ENCODE measurements at regions not wholly inside any gene's neighbourhood (a gene's known extent, or its start where the extent isn't known, plus 50 kb on each side); places are given as distances from the start of the nearest gene placed in this dataset.

DNA sequence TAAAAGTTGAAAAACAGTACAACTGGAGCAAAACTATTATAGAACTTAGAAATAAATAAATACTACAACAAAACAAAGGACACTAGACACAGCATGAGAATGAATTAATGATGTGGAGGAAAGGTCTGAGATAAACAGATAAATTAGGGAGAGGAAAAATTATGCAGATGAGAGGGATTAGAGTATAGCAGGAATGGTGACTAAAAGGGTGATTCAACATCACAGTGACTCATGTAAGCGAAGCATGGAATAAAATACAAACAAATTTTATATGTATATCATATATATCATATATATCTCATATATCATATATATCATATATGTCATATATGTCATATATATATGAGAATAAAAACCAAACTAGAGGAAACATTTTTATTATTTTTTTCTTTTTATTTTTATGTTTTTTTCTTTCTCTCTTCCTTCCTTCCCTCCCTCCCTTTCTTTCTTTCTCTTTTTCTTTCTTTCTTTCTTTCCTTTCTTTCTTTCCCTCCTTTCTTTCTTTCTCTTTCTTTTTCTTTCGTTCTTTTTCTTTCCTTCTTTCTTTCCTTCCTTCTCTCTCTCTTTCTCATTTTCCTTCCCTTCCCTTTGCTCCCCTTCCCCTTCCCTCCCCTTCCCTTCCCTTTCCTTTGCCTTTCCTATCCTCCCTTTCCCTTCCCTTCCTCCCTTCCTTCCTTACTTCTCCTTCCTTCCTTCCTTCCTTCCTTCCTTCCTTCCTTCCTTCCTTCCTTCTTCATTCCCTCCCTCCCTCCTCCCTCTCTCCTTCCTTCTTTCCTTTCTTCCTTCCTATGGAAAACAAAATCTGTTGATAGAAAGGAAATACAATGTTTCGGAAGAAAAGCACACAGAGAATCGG lies 1014.6 kb downstream of the GRIK2 start:
- no peak for DNase-seq (ENCODE audit: low spot score)

DNA sequence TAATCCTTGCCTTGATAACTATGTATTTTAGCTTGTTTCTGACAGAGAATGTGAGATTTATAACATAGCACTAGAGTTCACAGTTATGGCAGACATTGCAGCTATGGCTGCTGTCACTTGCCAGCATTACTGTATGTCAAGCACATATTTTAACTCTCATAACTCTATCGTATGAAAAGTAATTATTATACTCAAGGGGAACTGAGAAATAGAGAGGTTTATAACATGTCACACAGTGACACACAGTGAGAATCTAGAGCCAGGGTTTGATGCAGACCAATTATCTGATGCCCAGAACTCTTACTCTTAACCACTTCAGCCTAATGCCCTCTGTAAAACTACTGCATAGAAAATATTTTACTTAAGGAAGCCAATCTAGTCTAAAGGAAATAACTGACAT lies 1012.4 kb downstream of the GRIK2 start:
- no peak for DNase-seq (ENCODE audit: low spot score)

DNA sequence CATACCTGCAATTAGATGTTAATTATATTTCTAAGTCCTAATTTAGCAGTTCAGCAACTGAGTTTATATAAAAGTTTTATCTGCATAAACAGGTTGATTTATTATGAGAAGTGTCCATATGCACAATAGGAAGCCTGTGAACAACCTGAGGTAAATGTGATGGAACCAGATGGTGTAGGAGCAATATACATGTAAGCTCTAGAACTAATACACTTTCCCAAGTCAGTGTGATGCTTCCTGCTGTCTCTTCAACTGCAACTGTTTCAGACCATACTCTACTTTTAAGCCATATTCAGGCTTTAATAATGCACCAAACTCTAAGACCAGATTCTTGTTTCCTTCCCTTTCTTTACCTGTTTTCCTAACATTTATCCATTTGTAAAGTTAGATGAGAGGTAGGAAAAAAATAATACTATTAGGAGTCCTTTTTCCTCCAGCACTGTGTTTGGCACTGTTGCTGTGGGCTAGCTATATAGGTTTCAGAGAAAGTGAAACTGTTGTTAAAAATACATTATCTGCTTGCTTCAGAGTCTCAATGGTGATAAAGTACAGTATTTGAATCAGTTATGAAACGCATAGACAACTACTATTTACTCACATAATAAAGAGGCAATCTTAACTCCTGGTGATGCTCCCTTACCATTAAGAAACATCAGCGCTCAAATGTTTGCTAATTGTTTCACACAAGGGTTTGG lies 1009.3 kb downstream of the GRIK2 start:
- DNase-seq (ENCODE audit: low spot score) = no peak

DNA sequence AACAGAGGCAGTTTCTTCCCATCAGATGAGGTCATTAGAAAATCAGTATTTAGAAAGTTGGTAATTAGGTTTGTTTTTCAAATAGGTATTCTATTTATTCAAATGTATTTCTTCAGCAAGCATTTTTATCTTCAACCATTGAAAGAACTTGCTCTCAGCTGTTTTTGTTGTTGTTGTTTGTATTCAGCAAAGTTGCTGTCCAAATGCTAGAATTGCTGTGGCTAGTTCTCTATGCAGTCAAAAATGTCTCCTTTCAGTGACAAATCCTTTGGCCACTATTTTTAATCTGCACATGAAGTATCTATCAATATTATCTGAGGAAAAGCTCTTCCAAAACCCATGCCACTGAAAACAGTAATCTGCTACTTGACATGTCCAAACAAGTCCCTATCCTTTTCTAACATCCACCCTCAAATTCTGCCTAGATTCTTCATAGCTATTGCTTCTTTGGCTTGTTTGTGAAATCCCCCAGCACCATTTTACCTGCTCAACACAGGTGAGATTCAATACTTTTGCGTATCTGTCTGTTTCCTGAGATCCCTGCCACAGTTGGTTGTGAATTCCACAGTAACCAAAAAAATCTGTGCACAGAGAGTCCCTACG lies 1005.4 kb downstream of the GRIK2 start:
- no peak for DNase-seq (ENCODE audit: low spot score)

DNA sequence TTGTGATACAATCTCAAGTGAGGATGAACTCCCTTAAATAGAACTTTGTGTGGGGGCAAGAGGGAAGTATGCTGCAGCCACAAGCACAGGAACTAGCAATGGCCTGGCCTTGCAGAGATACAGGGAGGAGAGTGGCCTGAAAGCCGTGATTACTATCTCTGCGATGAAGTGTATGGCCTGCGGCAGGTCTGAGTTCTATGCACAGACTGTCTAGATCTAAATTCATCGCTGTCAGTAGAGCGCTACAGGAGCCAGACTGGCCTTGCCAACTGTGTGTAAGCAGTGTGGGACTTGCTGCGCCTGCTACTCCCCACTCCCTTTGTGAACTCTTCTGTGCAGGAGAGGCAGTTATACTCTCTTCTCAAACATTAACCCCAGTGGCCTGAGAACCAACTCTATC lies 997.0 kb downstream of the GRIK2 start:
- DNase-seq (ENCODE audit: low spot score) = no peak

DNA sequence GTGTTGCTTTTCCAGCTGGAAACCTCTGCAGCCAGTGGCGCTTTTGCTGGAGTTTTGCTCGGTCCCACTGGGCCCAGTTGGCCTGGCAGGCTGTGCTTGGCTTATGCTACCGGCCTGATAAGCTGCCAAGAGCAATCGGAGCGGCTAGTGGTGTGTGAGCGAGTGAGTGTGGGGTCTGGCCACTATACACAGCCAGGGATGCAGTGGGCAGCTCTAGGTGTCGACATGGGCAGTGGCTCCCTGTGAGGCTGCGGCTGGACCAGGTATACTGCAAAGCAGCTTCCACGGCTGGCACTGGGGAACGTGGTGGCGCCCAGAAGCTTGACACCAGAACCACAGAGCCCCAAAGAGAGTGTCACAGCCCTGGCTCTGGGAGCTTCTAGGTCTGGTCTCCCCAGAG lies 996.5 kb downstream of the GRIK2 start:
- DNase-seq (ENCODE audit: low spot score) = no peak

DNA sequence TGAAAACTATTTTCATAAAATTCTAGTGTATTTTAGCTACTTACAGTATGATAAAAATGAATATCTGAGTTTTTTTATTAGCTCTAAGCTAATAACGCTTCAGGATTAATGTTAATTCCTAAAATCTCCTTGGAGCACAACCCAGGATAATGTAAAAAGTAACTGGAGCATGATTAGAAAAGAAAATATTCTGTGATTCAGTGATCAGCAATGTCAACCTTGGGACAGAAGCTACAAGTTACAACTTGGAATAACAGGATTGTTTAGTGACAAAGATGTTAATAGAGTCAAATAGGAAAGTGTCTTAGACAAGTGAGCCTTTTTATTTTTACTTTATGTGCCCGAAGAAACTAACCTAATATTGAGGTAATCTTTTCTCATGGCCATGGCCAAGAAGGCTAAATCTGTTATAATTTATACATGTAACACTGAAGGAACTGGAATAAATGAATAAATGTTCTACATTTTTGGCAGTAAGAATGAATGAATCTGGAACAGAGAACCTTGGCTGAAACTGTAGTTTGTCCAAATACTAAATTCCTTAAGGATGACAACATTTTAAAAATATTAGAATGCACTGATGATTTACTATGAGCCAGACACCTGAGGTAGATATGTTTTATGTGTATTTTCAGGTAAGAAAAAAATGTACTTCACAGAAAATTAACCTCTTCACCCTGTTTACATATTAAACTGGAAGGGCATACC lies 994.0 kb downstream of the GRIK2 start:
- DNase-seq (ENCODE audit: low spot score) = no peak

DNA sequence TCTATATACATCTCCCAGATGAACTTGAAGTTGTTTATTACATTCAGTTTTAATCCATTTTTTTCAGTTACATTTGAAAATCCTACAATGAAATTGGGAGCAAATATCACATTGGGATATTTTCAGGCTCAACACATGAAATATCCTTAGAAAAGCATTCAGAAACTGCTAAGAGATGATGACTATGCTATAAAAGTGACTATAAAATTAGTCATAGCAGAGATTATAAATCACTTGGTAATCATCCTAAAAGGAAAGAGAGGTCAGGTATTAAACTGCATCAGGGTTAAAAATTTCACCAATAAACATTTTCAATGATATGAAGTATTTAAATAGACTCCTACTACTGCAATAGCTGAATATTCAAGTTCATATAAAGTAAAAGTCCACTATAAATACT lies 987.7 kb downstream of the GRIK2 start:
- DNase-seq (ENCODE audit: low spot score) = no peak

DNA sequence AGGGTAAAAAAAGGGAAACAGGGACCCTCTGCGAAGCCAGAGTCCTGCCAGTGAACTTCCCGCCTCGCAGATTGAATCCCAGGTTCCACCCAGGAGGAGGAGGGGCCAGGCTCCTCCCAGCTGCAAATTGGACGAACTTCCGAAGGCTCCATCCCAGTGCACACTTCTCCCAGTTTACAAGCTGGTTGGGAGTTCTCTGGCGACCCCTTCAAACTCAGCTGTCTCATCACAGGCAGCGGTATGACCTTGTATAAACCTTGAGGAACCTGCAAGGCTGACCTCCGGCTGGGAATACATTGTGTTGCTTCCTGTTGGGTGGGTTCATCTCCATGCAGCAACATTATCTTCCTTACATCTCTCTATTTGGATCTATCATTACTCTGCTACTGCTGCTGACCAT lies 962.7 kb downstream of the GRIK2 start:
- DNase-seq (ENCODE audit: low spot score) = no peak

DNA sequence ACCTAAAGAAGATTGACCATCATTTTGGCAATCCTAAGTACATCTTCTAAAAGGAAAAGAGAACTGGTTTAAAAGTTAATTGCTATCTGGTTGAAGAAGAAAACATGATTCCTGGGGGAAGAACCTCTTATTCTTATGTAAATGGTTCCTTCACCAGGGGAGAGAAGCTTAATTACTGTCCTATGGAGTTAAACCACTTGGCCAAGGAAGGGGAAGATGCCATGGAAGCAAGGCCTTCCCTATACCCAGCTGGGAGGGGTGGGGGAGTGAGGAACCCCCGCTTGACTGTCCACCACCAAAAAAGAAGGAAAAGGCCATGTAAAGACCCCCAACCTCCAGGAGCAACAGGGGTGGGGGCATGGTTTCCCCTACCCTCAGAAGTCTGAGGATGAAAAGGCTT lies 962.1 kb downstream of the GRIK2 start:
- no peak for DNase-seq (ENCODE audit: low spot score)

DNA sequence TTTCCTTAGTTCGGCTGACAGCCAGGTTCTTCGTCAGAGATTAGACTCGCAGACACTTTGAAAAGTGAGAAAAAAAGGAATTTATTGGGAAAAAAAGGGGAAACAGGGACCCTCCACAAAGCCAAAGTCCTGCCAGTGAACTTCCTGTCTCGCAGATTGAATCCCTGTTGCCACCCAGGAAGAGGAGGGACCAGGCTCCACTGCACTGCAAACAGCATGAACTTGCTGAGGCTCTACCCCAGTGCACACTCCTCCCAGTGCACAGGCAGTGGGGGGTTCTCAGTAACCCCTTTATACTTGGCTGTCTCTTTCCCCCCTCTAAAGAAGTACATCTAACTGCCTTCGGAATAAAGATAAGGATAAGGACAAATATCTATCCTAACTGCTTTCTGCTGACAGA lies 959.0 kb downstream of the GRIK2 start:
- no peak for DNase-seq (ENCODE audit: low spot score)

DNA sequence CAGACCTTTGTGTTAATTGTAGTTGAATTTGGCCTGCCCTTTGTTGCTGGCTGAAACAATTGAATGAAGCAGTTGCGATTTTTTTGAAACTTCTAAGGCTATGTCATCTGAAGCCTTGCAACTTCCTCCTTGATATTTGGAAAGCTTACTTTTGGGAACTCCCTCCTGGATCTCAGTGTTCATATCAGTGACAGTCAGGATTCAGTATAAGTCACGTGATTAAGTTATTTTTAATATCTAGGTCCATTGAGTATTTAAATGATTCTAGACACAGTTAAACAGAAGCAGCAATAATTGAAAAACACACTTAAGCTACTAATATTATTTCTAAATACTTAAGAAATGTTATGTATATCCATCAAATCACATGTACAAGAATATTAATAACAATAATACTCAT lies 951.3 kb downstream of the GRIK2 start:
- DNase-seq (ENCODE audit: low spot score) = no peak

DNA sequence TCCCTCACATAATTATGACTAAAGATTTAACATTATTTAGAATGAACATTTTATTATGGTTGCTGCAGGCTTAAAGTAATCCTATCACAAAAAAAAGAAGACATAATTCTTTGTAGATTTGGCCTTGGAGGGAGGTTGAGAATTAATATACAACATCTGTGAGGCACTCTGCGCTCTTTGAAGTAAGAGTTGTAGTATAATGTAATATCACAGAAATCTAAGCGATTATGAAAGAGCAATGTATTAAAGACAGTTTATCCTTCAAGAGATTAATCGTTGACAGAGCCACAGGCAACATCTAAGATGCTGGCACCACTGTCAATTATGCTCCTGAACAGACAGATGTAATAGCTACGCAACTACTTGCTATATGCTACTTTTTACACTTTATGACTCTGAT lies 946.8 kb downstream of the GRIK2 start:
- no peak for DNase-seq (ENCODE audit: low spot score)

DNA sequence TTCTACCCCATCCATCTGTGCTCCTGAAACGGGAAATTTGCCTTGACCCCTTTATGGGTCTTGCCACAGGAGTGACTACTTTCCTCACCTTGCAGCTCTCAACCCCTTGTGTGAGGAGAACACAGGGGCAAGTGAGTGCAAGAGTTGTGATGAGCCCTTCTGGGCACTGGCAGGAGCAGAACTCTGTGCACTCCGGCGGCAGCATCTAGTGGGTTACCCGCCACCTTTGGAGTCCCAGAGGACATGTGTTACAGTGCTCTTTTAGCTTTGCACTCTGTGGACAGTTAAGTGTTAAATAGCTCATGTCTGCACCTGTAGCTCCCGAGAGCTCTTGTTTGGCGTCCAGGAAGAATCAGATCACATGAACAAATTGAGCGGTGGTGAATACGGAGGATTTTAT lies 940.2 kb downstream of the GRIK2 start:
- no peak for DNase-seq (ENCODE audit: low spot score)

DNA sequence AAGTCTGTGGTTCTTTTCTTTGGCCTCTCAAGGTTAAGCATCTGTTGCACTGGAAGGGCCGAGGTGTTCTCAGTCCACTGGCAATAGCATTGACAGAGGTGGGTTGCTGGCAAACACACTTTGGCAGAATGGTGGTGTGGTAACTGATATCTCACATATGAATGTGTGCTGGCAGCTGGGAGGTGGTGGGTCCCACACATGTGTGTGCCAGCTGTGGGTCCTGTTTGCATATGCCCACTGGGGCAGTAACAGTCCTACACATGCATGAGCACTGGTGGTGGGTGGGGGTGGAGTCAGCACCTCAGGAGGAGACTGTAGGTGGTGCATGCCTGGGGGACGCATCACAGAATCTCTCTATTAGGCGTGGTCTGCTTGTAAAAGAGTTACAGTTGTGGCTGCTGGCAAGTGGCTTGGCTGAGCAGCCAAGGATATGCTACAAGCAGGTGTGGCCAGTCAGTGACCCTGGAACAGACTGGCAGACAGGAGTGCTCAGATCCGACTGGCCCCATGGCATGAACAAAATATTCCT lies 934.3 kb downstream of the GRIK2 start:
- DNase-seq (ENCODE audit: low spot score) = no peak

DNA sequence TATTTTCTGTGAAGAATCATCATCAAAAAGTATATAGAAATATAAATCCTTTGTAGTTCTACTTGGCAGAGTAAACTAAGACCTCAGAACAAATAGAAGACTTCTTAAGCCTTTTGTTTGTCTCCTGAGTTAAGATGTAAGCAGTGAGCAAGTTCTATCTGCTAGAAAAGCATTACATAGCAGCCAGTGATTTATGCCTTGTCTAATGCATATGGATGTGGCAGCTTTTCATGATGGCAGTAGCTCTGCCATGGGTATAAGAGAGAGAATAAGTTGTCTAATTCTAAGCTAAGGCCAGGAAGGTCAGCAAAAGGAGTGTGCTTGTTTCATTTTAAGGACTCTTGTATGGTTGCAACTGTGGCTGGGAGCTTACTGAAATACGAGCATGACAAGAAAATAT lies 920.2 kb downstream of the GRIK2 start:
- no peak for DNase-seq (ENCODE audit: low spot score)

DNA sequence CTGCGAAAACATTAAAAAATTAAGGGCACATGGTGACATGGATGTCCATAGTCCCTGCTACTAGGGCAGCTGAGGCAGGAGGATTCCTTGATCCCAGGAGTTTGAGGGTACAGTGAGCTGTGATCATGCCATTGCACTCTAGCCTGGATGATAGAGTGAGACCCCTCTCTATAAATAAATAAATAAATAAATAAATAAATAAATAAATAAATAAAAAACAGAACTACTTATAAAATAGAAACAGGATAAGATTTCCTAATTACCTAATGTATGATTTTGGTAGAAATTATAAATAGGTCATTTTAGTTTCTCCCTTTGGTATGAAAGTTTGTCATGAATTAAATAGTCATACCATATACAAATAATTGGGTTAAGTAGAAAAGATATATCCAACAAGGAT lies 916.2 kb downstream of the GRIK2 start:
- DNase-seq (ENCODE audit: low spot score) = no peak

DNA sequence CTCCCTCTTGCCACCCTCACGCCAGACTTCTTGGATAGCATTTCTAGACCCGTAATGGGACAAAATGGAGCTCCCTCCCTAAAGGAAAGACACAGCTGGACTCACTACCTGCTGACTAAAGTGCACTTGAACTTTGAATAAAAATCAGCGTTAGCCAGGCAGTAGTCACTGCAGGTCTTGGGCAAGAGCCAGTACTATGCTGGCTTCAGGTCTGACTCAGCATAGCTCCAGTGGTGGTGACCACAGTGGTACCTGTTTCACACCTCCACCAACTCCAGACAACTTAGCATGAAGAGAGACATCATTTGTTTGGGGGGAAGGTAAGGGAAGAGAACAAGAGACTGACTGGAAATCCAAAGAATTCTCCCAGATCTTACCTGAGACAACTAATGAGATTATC lies 906.8 kb downstream of the GRIK2 start:
- DNase-seq (ENCODE audit: low spot score) = no peak

DNA sequence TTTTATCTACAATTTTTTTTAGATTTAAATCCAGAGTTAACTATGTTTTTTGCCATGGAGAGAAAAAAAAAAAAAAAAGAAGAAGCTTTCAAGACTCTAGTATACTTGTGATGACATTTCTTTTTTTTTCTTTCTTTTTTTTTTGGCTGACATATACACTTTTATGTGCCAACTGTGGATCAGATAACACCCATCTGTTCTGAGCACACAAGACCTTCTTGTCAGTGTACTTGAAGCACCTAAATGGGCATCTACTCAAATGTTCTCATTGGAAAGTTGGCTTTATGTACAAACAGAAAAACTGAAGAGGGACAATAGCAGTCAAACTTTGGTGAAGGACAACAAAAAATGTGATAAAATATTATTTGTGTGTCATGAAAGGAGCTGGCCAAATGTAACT lies 904.5 kb downstream of the GRIK2 start:
- no peak for DNase-seq (ENCODE audit: low spot score)

All from COLO829 (cell line).